Stimulated activated naive CD8-positive, alpha-beta T cell treated with anti-CD3 and anti-CD28 coated beads, Interleukin-15, amount 100 ng/mL, for 72 hours (primary cell): ENCODE measurements at regions not wholly inside any gene's neighbourhood (a gene's known extent, or its start where the extent isn't known, plus 50 kb on each side); places are given as distances from the start of the nearest gene placed in this dataset.

Experiments
- ATAC-seq: fragments of 150-1000 bp; cut with Tn5 transposase; 2 replicates; pipeline ENCODE4 v1.10.0; 2021; ENCODE audit warnings: mild to moderate bottlenecking, moderate library complexity
- DNase-seq, 2 donors: peaks; one replicate each; pipeline ENCODE4 v3.0.0; 2021 to 2022
- H3K27ac Mint-ChIP-seq, 2 donors: one replicate each; pipeline ENCODE4 v1.8.0; 2022; ENCODE audit warnings: mild to moderate bottlenecking in 2 of 2, mixed read lengths in 2 of 2, moderate library complexity in 2 of 2
- H3K27me3 Mint-ChIP-seq: one replicate; pipeline ENCODE4 v1.8.0; 2022; ENCODE audit warnings: mixed read lengths
- H3K4me1 Mint-ChIP-seq: one replicate; pipeline ENCODE4 v1.8.0; 2022; ENCODE audit warnings: mild to moderate bottlenecking, mixed read lengths
- H3K4me3 Mint-ChIP-seq, 2 donors: one replicate each; pipeline ENCODE4 v1.8.0; 2022; ENCODE audit warnings: mild to moderate bottlenecking in 2 of 2, mixed read lengths in 2 of 2, moderate library complexity in 1 of 2
- H3K9me3 Mint-ChIP-seq, 2 donors: one replicate each; pipeline ENCODE4 v1.8.0; 2022; ENCODE audit warnings: mixed read lengths in 2 of 2

DNA sequence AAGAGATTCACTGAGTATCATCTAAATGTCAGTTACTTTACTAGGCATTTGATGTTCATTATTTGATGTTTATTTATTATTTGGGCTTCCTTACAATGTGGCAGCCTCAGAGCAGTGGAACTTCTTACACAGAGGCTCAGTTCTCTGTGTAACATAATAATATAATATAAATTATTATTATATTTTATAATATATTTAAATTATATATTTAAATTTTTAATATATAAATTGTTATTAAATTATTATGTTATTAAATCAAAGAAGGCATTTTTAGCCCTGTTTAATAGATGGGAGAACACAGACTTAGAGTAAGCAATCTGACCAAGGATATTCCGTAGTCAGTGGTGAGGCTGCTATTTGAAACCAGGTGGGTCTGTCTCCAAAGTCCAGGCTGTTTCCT is 315.3 kb upstream of the SKOR2 start:
- H3K27ac Mint-ChIP-seq, result no peak overlapping the region
- no peaks in the 10 kb centered on the region for H3K4me1 Mint-ChIP-seq
- peaks cover 5 to 14% of the 10 kb centered on the region in 2 donors for H3K9me3 Mint-ChIP-seq
- H3K4me3 Mint-ChIP-seq, result no peak overlapping the region
- no peak for ATAC-seq
- DNase-seq, result no peak
- peaks cover 12% of the 10 kb centered on the region for H3K27me3 Mint-ChIP-seq

DNA sequence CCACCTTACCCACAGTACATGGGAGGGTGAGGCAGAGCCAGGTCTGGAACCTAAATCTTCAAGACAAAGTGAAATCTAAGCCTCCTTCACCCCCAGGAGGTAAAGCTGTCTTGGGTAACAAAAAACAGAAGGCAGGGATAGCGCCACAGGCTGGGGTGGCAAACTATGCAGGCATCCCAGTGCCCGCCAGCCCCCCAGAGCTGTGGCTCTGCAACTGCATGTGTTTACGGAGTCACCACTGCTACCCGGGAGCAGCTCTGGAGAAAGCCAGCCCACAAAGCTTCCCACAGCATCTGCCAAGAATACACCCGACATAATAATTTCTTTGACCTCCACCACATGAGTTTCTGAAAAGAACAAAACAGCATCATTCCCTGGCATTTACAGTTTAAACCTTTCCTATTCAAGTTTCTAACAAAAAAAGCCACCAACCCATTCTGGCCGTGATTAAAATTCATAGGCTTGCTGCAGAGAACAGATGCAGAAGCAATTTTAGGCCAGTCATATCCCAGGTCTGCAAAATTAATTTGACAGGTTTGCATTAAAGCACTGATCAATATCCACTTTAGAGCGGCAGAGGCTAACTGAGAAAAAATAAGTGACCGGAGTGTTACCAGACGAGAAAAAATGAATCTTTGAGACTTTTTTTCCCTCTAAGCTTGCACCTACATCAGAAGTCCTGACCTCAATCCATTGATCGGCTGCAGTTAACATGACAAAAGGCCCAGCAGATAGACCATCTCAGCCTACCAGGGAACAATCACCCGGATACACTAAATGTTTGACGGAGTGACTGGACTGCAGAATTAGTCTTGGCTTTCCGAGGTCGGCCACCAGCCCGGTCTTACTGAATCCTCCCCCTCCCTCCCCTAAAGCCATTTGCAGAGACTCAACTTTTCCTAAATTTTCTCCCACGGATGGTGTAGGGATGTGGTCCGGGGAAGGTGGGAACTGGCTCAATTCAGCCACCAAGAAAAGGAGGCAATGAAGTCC is 309.6 kb upstream of the SKOR2 start:
- H3K4me3 Mint-ChIP-seq, result no peak overlapping the region
- peaks cover 52% of the 10 kb centered on the region for H3K27me3 Mint-ChIP-seq
- H3K4me1 Mint-ChIP-seq, result peaks cover 6% of the 10 kb centered on the region
- H3K27ac Mint-ChIP-seq, result no peak overlapping the region
- ATAC-seq (no peak), DNase-seq (no peak)
- peaks cover 5 to 9% of the 10 kb centered on the region in 2 donors for H3K9me3 Mint-ChIP-seq

DNA sequence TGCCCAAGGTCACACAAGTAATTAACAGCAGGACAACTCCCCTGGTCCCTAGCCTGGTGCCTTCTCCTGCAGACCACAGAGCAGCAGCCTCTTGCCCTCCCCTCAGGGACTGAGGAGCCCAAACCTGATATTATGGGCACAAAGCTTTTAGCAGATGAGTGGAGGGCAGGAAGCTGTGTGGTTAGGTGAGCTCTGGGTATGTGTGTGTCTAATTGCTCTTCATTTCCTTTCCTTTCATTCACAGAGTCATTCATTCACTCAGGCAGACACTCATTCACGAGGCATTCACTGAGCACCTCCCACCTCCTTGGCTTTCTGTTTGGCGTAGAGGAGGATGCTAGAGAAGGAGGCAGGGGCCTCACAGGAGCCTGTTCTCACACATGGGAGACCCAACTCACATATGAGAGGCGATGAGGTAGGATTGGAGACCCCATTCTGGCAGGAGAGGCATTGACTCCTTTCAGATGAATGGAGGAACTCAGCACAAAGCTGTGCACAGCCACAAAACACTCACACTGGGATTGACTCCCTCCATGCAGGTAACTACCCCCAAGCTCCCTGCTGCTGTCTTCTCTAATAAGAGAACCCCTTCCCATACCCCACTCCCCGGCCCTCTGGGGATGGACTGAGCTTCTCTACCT is 306.8 kb upstream of the SKOR2 start:
- Mint-ChIP-seq H3K27ac (peak overlapping the region in 1 of 2 donors; percentile 84), H3K4me1 (peaks cover 6% of the 10 kb centered on the region), H3K9me3 (no peaks in the 10 kb centered on the region), H3K27me3 (peaks cover 58% of the 10 kb centered on the region), H3K4me3 (no peak overlapping the region)
- DNase-seq (no peak), ATAC-seq (peak; percentile 39)

DNA sequence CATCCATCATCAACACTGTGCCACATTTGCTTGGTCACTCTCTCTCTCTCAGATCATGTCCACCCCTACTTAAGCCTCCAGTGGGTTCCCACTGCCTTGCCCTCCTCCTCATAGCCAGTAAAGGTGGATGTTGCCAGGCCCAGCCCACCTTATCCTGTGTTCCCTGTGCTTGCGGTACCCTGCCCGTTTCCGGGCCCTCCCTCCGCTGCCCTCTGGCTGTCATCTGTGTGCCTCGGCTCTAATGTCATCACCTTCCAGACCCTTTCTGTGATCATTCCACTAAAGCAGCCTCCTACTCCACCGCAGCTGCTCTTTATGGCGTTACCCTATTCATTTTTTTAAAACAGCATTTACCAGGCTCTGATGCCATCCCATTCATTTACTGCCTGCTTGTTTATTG is 305.7 kb upstream of the SKOR2 start:
- Mint-ChIP-seq H3K4me3 (no peak overlapping the region), H3K27me3 (peaks cover 57% of the 10 kb centered on the region), H3K4me1 (peaks cover 6% of the 10 kb centered on the region), H3K9me3 (no peaks in the 10 kb centered on the region), H3K27ac (peak overlapping the region; percentile 22 to 36)
- no peak for ATAC-seq
- no peak for DNase-seq

DNA sequence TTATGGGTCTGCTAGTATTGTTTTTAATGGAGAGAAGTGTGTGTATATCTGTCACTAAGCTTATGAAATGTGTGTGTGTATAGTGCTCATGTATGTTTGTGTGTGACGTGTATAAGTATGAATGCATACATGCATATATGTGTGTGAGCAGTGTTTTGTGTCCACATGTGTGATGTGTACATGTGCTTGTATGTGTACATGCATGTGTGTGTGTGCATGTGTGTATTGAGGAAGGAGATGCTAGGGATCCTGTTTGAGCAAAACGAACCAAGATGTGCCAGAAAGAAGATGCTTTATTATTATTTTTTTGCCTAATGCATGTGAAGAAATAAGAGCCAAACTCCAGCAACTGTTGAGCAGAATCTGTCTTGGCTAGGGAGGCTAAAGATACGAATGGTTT is 301.3 kb upstream of the SKOR2 start:
- H3K4me1 Mint-ChIP-seq, result no peaks in the 10 kb centered on the region
- H3K27ac Mint-ChIP-seq, result no peak overlapping the region
- H3K9me3 Mint-ChIP-seq, result no peaks in the 10 kb centered on the region
- H3K27me3 Mint-ChIP-seq, result peaks cover 17% of the 10 kb centered on the region
- ATAC-seq (no peak), DNase-seq (no peak)
- H3K4me3 Mint-ChIP-seq, result no peak overlapping the region

DNA sequence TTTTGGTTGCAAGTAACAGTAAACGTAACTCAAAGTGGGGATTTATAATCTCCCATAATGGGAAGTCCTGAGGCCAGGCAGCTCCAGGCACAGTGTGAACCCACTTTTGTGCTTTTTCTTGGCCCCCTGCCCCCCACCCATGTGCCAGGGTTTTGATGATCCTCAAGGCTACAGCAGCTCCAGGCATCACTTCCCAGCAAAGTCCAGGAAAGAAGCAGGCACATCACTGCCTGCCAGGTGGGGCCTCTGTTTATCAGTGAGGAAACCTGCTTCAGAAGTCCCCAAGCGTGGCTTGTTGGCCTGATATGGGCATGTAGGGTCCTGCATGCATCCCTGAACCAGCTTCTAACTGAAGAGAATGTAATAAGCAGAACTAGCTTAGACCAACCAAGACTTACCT is 299.2 kb upstream of the SKOR2 start:
- DNase-seq (no peak), ATAC-seq (no peak)
- Mint-ChIP-seq H3K4me3 (no peak overlapping the region), H3K27me3 (peaks cover 13% of the 10 kb centered on the region), H3K4me1 (no peaks in the 10 kb centered on the region), H3K9me3 (no peaks in the 10 kb centered on the region), H3K27ac (no peak overlapping the region)

DNA sequence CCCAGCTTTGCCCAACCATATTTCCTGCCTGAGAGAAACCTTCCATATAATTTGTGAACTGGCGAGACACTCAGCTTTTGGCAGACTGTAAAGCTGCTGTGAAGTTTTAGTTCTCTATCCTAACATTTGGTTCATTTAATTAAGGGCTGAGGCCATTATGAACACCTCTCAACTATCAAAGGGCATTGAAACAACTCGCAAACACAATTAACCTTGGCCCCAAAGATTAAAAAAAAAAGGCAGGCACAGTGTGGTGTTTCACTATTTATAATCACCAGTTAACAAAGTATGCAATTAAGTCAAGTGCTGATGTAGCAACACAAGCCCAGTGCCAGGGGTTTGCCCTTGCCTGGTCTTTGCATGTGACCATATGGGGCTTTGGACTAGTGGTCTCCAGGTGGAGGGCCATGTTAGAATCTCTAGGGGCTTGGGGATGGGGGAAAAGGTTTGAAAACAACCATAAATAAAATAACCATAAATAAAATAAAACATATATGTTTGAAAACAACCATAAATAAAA is 297.6 kb upstream of the SKOR2 start:
- Mint-ChIP-seq H3K9me3 (no peaks in the 10 kb centered on the region), H3K27me3 (peaks cover 16% of the 10 kb centered on the region), H3K27ac (no peak overlapping the region), H3K4me1 (no peaks in the 10 kb centered on the region), H3K4me3 (no peak overlapping the region)
- no peak for ATAC-seq
- no peak for DNase-seq

DNA sequence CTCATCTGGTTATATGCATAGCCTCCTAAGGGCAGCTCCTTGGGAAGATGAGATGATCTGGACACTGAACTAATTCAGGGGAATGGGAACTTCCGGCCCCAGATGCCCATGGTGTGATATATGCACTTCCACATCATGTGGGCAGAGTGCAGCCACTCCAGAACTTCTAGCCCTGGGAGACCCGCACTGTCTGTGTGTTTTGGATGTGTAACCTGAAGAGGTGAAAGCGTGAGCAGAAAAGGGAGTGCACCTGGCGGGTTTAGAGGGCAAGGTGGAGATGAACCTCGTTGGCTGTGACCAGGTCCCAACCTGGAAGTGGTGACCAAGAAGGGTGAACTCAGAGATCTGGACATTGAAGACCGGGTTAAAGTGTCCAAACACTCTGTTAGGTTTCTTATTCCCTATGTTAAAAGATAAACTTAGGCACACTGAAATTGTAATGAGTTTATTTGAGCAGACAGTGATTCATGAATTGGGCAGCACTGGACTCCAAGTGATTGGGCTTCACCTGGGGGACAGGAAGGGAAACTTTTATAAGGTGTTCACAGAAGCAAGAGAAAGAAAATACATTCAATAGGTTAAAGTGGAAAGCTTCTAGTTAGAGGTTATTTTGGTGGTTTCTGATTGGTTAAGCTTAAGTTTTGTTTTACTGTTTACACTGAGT is 296.2 kb upstream of the SKOR2 start:
- ATAC-seq, result no peak
- Mint-ChIP-seq H3K4me1 (no peaks in the 10 kb centered on the region), H3K27me3 (peaks cover 16% of the 10 kb centered on the region), H3K27ac (no peak overlapping the region), H3K9me3 (no peaks in the 10 kb centered on the region), H3K4me3 (no peak overlapping the region)
- no peak for DNase-seq

DNA sequence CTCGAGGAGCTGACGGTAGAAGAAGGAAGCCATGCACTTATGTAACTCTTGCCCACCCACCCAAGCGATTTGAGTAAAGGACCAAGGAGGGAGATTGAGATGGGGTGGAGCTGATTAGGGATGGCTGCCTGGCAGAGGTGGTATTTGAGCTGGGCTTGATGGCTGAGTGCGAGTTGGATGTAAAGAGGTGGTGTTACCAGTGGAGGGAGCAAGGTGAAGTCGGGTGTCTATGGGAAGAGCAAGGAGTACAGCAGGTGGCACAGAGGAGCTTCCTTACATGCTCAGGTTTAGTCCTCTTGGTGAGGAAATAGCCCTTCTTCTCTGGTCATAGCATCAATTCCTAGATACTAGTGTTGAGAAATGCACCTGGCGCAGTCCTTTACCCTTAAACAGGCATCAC is 294.2 kb upstream of the SKOR2 start:
- ATAC-seq (no peak), DNase-seq (no peak)
- H3K27me3 Mint-ChIP-seq, result peaks cover 37% of the 10 kb centered on the region
- no peak overlapping the region for H3K4me3 Mint-ChIP-seq
- H3K4me1 Mint-ChIP-seq, result no peaks in the 10 kb centered on the region
- no peak overlapping the region for H3K27ac Mint-ChIP-seq
- peaks cover 0 to 6% of the 10 kb centered on the region in 2 donors for H3K9me3 Mint-ChIP-seq

DNA sequence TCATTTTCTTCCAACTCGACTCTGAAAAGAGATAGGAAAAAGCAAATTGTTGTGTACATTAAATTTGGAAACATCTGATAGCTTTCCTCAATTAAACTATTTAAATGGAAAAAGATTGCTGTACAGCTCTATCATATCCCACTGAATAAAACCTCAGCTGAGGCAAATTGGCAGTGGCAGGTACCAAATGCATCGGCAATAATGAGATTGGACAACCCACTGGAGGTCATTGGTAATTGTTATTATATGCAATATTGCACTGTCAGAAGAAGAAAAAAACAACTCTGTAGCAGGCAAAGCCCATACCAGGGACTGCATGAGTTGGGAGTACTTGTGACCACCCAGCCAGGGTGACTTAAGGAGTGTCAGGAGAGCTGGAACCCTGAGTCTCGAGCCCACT is 291.6 kb upstream of the SKOR2 start:
- Mint-ChIP-seq H3K27ac (peak overlapping the region in 1 of 2 donors; percentile 31), H3K27me3 (peaks cover 38% of the 10 kb centered on the region), H3K4me3 (no peak overlapping the region), H3K4me1 (no peaks in the 10 kb centered on the region), H3K9me3 (peaks cover 0 to 16% of the 10 kb centered on the region in 2 donors)
- DNase-seq (no peak), ATAC-seq (no peak)

DNA sequence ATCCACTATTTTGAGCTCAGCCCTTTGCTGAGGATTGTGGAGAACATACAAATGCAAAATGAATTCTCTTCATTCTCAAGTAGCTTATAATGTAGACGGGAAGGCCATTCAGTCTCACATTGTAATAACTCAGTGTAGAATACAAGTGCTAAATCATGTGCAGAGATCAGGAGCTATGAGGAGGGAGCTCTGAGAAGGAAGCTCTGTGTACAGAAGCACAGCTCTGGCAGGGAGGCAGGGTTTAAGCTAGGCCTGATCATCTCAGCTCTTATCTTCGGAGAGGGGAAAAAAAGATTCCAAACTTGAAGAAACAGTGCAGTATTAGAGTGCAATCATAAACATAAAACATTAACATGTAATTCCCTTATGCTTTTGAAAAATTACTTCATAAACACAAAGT is 291.1 kb upstream of the SKOR2 start:
- Mint-ChIP-seq H3K27me3 (peaks cover 38% of the 10 kb centered on the region), H3K4me3 (no peak overlapping the region), H3K4me1 (no peaks in the 10 kb centered on the region), H3K27ac (no peak overlapping the region), H3K9me3 (peaks cover 0 to 16% of the 10 kb centered on the region in 2 donors)
- no peak for ATAC-seq
- no peak for DNase-seq

DNA sequence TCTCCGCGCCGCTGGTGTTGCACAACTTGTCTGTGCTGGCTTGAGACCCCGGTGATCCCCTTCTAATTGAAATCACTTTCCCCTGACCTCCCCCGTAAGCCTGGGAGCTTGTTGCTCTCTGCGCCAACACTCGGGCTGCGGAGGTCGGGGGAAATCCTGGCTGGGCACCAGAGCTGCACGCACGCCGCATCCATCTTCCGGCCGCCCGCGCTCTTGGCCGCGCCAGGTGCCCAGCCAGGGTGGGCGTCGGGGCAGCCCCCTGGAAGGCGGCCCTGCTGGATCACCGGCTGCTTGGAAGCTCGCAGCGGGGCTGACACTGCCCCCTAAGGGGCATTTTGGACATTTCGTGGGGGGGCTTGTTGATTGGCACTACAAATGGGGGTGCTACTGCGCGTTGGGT is 280.3 kb upstream of the SKOR2 start:
- ATAC-seq (no peak), DNase-seq (no peak)
- Mint-ChIP-seq H3K27me3 (peaks cover 45% of the 10 kb centered on the region), H3K9me3 (peaks cover 0 to 9% of the 10 kb centered on the region in 2 donors), H3K27ac (no peak overlapping the region), H3K4me3 (no peak overlapping the region), H3K4me1 (no peaks in the 10 kb centered on the region)

DNA sequence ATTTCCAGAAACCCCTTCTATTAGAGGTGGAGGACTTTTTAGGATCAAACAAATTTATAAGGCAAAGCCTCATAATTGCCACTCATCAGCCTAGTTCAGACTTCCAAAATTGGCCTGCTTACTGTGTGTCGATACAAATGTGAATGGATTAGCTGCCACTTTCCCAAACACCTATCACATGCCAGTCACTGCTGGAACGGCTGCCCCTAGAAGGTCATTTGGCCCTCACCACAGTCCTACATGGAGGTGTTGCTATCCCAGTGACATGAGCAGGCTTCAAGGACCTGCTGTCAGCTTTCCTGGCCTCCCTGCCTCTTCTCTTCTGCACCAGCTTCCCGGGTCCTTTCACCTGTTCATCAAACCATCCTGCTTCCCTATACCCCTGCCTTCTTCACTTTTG is 279.2 kb upstream of the SKOR2 start:
- H3K4me1 Mint-ChIP-seq, result no peaks in the 10 kb centered on the region

DNA sequence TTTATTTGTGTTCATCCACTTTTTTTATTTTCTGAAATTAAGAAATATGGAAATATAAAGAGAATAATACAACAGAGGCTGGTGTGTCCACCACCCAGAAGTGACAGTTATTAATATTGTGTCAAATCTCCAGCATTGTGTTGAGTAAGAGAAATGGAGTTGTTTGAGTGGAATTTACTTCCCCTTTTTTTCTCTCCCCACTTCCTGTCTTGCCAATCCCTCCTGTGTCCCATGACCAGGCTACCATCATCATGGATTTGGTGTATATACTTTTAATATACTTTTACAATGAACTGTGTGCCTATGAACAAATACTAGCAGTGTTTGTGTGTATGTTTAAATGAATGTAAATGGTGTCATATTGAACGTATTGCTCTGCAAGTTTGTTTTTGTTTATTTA is 276.9 kb upstream of the SKOR2 start:
- DNase-seq (no peak), ATAC-seq (no peak)
- Mint-ChIP-seq H3K27me3 (peaks cover 49% of the 10 kb centered on the region), H3K4me3 (no peak overlapping the region), H3K27ac (no peak overlapping the region), H3K4me1 (no peaks in the 10 kb centered on the region), H3K9me3 (peaks cover 5 to 9% of the 10 kb centered on the region in 2 donors)

More for the DNA sequence above, 279.2 kb upstream of the SKOR2 start:
- H3K4me3 Mint-ChIP-seq, result no peak overlapping the region
- peaks cover 0 to 9% of the 10 kb centered on the region in 2 donors for H3K9me3 Mint-ChIP-seq
- H3K27me3 Mint-ChIP-seq, result peaks cover 41% of the 10 kb centered on the region
- no peak for ATAC-seq
- DNase-seq, result no peak
- no peak overlapping the region for H3K27ac Mint-ChIP-seq

DNA sequence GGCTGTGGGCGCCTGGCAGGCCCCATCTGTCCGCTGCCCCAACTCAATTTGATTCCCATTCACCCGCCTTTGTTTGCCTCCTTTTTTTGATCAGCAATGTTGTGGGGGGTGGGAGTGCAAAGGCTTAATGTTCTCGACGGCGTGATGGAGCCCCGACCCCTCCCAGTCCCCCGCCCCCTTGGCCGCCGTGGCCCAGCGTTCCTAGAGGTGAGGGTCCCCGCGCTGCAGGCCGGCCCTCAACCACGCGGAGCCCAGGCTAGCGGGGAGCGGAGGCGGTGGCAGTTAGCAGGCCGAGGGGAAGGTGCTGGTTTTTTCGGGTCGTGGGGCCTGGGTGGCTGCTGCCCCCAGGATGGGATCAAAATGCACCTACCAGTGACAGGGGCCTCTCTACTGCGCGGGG is 274.7 kb upstream of the SKOR2 start:
- no peak for DNase-seq
- Mint-ChIP-seq H3K4me1 (no peaks in the 10 kb centered on the region), H3K9me3 (peaks cover 5 to 9% of the 10 kb centered on the region in 2 donors), H3K27ac (no peak overlapping the region), H3K27me3 (peaks cover 35% of the 10 kb centered on the region), H3K4me3 (no peak overlapping the region)
- ATAC-seq, result no peak
